HG03354 (cell line): ENCODE measurements at regions not wholly inside any gene's neighbourhood (a gene's known extent, or its start where the extent isn't known, plus 50 kb on each side); places are given as distances from the start of the nearest gene placed in this dataset.

Experiments used
- ATAC-seq: cut with Tn5 transposase; IDR thresholded peaks from one replicate; pipeline ENCODE4 v1.9.1; 2021; ENCODE audit warnings: mild to moderate bottlenecking; ENCODE audit not compliant: unreplicated experiment, poor library complexity, severe bottlenecking

- ATAC-seq, result no peak
These were observed 161.0 kb upstream of the UBE2E2 start for GRCh38 chr3:23041918-23042696.

GRCh38 chr3:23044463-23044862 lies 158.7 kb upstream of the UBE2E2 start:
- no peak for ATAC-seq

DNA sequence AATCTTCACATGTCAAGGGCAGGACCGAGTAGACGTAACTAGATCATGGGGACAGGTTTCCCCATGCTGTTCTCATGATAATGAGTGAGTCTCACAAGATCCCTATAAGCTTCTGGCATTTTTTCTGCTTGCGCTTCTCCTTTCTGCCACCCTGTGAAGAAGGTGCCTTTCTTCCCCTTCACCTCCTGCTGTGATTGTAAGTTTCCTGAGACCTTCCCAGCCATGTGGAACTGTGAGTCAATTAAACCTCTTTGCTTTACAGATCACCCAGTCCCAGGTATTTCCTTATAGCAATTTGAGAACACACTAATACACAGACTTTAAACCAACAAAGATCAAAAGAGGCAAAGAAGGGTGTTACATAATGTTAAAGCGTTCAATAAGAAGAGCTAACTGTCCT lies 156.6 kb upstream of the UBE2E2 start:
- no peak for ATAC-seq

GRCh38 chr3:23051240-23052140 lies 151.6 kb upstream of the UBE2E2 start:
- ATAC-seq, result no peak

GRCh38 chr3:23052208-23052607 lies 150.9 kb upstream of the UBE2E2 start:
- no peak for ATAC-seq

- no peak for ATAC-seq
These were observed 150.5 kb upstream of the UBE2E2 start for GRCh38 chr3:23052620-23053019.

DNA sequence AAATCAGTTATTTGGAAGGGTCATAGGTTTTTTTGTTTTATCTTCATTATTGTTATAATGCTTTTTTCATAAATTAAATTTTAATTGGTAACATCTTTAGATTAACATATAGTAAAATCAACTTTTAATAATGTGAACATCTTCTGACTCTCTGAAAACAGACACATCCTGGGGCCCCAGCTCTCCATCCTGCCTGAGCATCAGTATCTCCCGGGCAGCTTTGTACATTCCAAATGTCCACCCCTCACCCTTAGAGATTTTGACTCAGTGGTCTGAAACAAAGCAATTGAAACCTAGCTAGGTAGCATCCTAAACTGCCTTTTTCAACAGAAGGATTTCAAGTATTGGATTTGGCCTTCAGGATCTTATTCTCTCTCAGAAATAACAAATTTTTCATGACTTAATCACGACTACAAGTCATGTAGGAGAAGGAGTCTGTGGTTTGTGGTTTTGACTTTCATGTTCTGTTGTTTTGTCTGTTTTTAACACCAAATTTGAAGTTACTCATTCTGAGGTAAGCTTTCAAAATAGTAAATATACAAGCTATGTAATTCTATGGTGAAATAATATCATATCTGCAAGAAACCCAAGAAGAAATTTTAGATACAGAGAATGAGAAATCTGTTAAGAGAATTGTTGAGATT lies 147.3 kb upstream of the UBE2E2 start:
- ATAC-seq, result peak; percentile 79

- no peak for ATAC-seq
These were observed 140.5 kb upstream of the UBE2E2 start for GRCh38 chr3:23062582-23062981.

- ATAC-seq, result no peak
These were observed 140.1 kb upstream of the UBE2E2 start for GRCh38 chr3:23062982-23063381.

- no peak for ATAC-seq
These were observed 136.0 kb upstream of the UBE2E2 start for GRCh38 chr3:23067116-23067515.

DNA sequence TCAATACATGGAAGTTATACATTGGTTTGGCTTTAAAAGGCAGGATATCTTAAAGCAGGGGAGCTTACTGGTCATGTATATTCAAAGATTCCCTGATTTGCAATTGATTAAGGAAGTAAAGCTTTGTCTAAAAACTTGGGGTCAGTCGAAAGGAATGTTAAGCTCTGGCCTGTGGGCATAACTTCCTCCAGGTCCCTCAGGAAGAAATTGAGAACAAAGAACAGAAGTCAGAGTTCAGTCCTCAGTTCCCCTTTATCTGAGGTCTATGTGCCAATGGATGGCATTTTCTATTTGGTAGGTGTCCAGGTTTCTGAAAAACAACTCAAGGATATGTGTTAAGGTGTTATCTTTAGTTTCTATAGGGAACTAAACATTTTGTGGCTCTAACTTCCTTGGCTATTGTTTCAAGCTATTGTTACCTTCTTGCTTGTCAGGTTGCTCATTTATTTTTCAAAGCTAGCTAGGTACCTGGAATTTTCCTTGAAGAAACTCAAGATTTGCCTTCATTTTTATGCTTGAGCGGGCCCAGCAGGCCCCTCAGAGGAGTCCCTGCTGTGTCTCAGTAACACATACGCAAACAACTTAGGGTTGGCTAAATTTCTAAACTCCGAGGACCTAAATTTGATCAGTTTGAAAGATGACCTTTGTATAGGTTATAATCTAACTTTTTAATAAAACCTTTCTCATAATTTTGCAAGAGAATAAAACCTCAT lies 135.0 kb upstream of the UBE2E2 start:
- ATAC-seq, result no peak

DNA sequence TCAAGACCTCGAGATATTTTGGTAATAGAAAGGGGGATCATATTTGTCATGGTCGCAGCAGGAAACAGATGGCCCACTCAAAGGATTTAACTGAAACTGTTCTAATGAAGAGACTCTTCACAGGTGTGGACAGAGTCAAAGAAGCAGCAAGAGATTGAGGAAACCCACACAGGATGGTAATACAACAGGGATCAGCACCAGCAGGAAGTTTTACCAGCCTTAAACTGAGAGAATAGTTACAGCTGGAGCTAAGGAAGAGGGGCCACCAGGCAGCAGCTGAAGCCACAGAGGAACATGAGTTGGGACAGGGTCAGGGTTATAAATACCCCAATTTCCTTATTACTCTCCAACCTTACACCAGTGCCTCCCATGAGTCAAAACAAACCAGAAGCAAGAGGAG lies 131.8 kb upstream of the UBE2E2 start:
- ATAC-seq, result peak; percentile 42

DNA sequence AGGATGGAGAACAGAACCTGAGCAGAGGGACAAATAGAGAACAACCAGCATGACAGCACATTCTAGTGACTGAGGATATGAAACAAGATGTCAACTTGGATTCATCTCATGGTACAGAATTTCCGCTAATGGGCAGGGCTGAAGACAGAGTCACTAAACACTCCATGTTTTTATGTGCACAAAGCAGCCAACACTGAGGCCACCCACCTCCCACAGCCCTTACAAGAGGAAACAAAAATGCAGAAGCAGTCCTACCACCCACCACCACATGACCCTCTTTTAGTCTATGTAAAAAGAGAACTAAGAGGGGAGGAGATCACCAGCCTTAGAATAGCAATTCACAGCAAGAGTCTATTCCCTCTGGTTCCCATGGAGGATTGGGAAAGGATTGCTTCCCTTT lies 131.4 kb upstream of the UBE2E2 start:
- ATAC-seq, result peak; percentile 75

DNA sequence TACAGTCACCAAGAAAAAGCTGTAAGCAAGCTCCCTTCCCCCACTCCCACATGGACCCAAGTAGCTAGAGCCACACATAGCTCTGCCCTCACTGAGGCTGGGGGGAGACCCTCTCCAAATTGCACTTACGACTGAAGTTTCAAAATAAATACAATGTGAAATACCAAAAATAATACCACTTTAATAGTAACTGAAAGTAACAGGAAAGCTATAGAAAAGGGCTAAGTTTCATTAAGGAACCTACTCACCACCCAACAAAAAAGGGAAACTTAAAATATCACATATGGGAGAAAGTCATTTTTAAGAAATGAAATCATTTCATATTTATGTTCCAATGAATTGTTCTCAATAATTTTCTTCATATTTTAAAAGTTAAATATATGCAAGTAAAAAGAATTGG lies 130.4 kb upstream of the UBE2E2 start:
- ATAC-seq, result no peak

GRCh38 chr3:23073724-23074305 lies 129.3 kb upstream of the UBE2E2 start:
- ATAC-seq, result no peak

- ATAC-seq, result no peak
These were observed 127.6 kb upstream of the UBE2E2 start for GRCh38 chr3:23075496-23075895.

GRCh38 chr3:23076437-23076836 lies 126.7 kb upstream of the UBE2E2 start:
- no peak for ATAC-seq

DNA sequence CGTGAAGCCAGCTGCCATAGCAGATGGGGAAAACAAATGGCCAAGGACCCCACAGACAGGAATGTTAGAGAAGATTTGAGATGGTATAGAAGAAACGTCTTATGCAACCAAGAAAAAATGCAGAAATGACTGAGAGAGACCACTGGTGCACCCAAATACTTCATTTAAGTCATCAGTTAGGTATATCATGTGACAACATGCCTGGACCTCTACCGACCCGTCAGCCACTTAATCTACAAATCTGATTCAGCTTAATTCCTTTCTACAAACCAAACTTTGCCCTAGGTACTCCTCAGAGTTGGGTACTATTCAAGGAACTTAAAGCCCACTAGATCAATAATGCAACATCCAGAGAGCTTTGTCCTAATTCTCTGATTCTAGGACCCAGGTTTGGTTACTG lies 126.0 kb upstream of the UBE2E2 start:
- ATAC-seq, result no peak

GRCh38 chr3:23078735-23079134 lies 124.4 kb upstream of the UBE2E2 start:
- no peak for ATAC-seq

GRCh38 chr3:23079976-23080375 lies 123.2 kb upstream of the UBE2E2 start:
- ATAC-seq, result no peak
